Adrenal gland (tissue), 5 donors: ENCODE measurements at regions not wholly inside any gene's neighbourhood (a gene's known extent, or its start where the extent isn't known, plus 50 kb on each side); places are given as distances from the start of the nearest gene placed in this dataset.

Experiments
- POLR2A ChIP-seq, 2 donors: fragments of 450-650 bp; IDR thresholded peaks; one replicate each; pipeline ENCODE4 v1.6.1; 2017; ENCODE audit warnings: antibody characterized with exemption in 2 of 2, mild to moderate bottlenecking in 2 of 2, moderate library complexity in 1 of 2
- TF ChIP-seq, protein P1 (sequence below), 6 experiments: fragments of 450-650 bp in 4 of 6; fragments of 200-600 bp in 2 of 6; sonication (generic) in 1 of 6; IDR thresholded peaks; 1 replicate in 5 of 6; 2 replicates in 1 of 6; pipeline versions ENCODE4 v1.5.1 to v1.8.0; 2016 to 2021; ENCODE audit warnings: antibody characterized with exemption in 6 of 6, mild to moderate bottlenecking in 2 of 6, moderate library complexity in 1 of 6
- donor health status: DM: no; HTN: no; CAD: no.

GRCh38 chr2:80737047-80737446 is 432.5 kb upstream of the LRRTM1 start:
- TF ChIP-seq, protein P1, sequence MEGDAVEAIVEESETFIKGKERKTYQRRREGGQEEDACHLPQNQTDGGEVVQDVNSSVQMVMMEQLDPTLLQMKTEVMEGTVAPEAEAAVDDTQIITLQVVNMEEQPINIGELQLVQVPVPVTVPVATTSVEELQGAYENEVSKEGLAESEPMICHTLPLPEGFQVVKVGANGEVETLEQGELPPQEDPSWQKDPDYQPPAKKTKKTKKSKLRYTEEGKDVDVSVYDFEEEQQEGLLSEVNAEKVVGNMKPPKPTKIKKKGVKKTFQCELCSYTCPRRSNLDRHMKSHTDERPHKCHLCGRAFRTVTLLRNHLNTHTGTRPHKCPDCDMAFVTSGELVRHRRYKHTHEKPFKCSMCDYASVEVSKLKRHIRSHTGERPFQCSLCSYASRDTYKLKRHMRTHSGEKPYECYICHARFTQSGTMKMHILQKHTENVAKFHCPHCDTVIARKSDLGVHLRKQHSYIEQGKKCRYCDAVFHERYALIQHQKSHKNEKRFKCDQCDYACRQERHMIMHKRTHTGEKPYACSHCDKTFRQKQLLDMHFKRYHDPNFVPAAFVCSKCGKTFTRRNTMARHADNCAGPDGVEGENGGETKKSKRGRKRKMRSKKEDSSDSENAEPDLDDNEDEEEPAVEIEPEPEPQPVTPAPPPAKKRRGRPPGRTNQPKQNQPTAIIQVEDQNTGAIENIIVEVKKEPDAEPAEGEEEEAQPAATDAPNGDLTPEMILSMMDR (IDR thresholded peaks at IDR 0.05) = no peak
- TF ChIP-seq POLR2A (IDR thresholded peaks at IDR 0.05) = no peak
